Esophagus squamous epithelium (tissue), 4 donors: ENCODE measurements at regions not wholly inside any gene's neighbourhood (a gene's known extent, or its start where the extent isn't known, plus 50 kb on each side); places are given as distances from the start of the nearest gene placed in this dataset.

ENCODE experiments used
- CTCF ChIP-seq, 6 experiments: fragments of 450-650 bp in 4 of 6; fragments of 200-600 bp in 2 of 6; sonication (generic) in 2 of 6; IDR thresholded peaks; one replicate each; pipeline ENCODE4 v1.5.1; 2016 to 2019; ENCODE audit warnings: antibody characterized with exemption in 6 of 6, mild to moderate bottlenecking in 4 of 6, moderate library complexity in 4 of 6
- POLR2A ChIP-seq, 4 donors: fragments of 450-650 bp; IDR thresholded peaks; one replicate each; pipeline ENCODE4 v1.6.1; 2017; ENCODE audit warnings: antibody characterized with exemption in 4 of 4, mild to moderate bottlenecking in 4 of 4, moderate library complexity in 3 of 4

- TF ChIP-seq CTCF (IDR thresholded peaks at IDR 0.05): no peak
- TF ChIP-seq POLR2A (IDR thresholded peaks at IDR 0.05): no peak
Observed at GRCh38 chr9:78767490-78767889, 470.6 kb downstream of the PSAT1 start.
